GM12878 (cell line): ENCODE measurements at regions not wholly inside any gene's neighbourhood (a gene's known extent, or its start where the extent isn't known, plus 50 kb on each side); places are given as distances from the start of the nearest gene placed in this dataset.

Experiments used
- ATAC-seq: fragments of 200-7000 bp; cut with Tn5 transposase; 3 replicates; pipeline ENCODE4 v1.9.1; 2020; ENCODE audit warnings: mild to moderate bottlenecking, moderate library complexity
- BruUV-seq: library from RNA; stranded (reverse); fragments of 400-500 nt; replicated peaks from 2 replicates; lab custom pipeline; 2021; lab: Mats Ljungman, UMichigan
- CTCF ChIA-PET: fragments of 300-600 bp; sonication (Branson Sonifier 250); formaldehyde crosslinking; extraction: SDS; loops from one replicate; lab custom pipeline; 2021; ENCODE audit warnings: inconsistent platforms; lab: Yijun Ruan, JAX
- POLR2A ChIA-PET: fragments of 350-600 bp; formaldehyde crosslinking; extraction: SDS; loops from one replicate; lab custom pipeline; 2021; ENCODE audit warnings: inconsistent platforms; lab: Charles Lee
- RAD21 ChIA-PET: fragments of 300-600 bp; sonication (Branson Sonifier 250); formaldehyde crosslinking; loops from one replicate; lab custom pipeline; 2023; ENCODE audit warnings: antibody characterized with exemption; ENCODE audit not compliant: unreplicated experiment; lab: Charles Lee
- SMC1A ChIA-PET: fragments of 300-600 bp; sonication (Branson Sonifier 250); formaldehyde crosslinking; loops from one replicate; lab custom pipeline; 2023; ENCODE audit not compliant: unreplicated experiment, uncharacterized antibody; lab: Charles Lee
- DNase-seq: peaks from one replicate; pipeline ENCODE4 v3.0.0-alpha.2; 2011; ENCODE audit warnings: low read depth, low spot score
- FAIRE-seq: peaks from 3 replicates; lab custom pipeline; 2011; peaks lifted over from hg19 to GRCh38; lab: Jason Lieb, UNC
- H2AFZ ChIP-seq: 2 replicates; pipeline ENCODE4 v1.6.0; 2011; ENCODE audit warnings: low read depth, low read length, control low read depth; ENCODE audit not compliant: control insufficient read depth
- H3K27ac ChIP-seq: 2 replicates; pipeline ENCODE4 v1.5.1; 2011; ENCODE audit warnings: control low read depth; ENCODE audit not compliant: control insufficient read depth, insufficient read depth
- H3K27me3 ChIP-seq, 2 experiments: replicated peaks in 1 of 2; 2 replicates each; pipeline versions ENCODE4 v1.6.0 to v1.6.1; 2011; ENCODE audit warnings: low read length in 1 of 2; ENCODE audit not compliant: control insufficient read depth in 2 of 2, insufficient read depth in 2 of 2
- H3K36me3 ChIP-seq, 2 experiments: 2 replicates each; pipeline ENCODE4 v1.5.1; 2011; ENCODE audit warnings: low read length in 1 of 2; ENCODE audit not compliant: control insufficient read depth in 2 of 2, insufficient read depth in 2 of 2
- H3K4me1 ChIP-seq: 2 replicates; pipeline ENCODE4 v1.6.1; 2011; ENCODE audit warnings: mild to moderate bottlenecking, low read length, moderate library complexity, mixed read lengths; ENCODE audit not compliant: control insufficient read depth, insufficient read depth
- H3K4me2 ChIP-seq: 2 replicates; pipeline ENCODE4 v1.6.0; 2011; ENCODE audit warnings: control low read depth; ENCODE audit not compliant: control insufficient read depth, insufficient read depth
- H3K4me3 ChIP-seq: fragments of 200-600 bp; sonication (generic); 2 replicates; pipeline ENCODE4 v1.5.1; 2016
- H3K79me2 ChIP-seq: 2 replicates; pipeline ENCODE4 v1.6.0; 2011; ENCODE audit warnings: low read length; ENCODE audit not compliant: control insufficient read depth, insufficient read depth
- H3K9ac ChIP-seq: 2 replicates; pipeline ENCODE4 v1.8.0; 2011; ENCODE audit warnings: low read length, control low read depth, mixed read lengths; ENCODE audit not compliant: control insufficient read depth, insufficient read depth
- H3K9me3 ChIP-seq: replicated peaks from 3 replicates; pipeline ENCODE4 v1.5.1; 2011; ENCODE audit warnings: mild to moderate bottlenecking, low read length; ENCODE audit not compliant: control insufficient read depth, insufficient read depth
- H4K20me1 ChIP-seq: 2 replicates; pipeline ENCODE4 v1.6.0; 2011; ENCODE audit not compliant: control insufficient read depth, insufficient read depth
- JUND ChIP-seq: IDR thresholded peaks from 2 replicates; pipeline ENCODE4 v1.6.1; 2012; ENCODE audit warnings: low read depth, mild to moderate bottlenecking, low read length, improper control_type of control experiment, moderate library complexity
- KLF5 ChIP-seq: fragments of 450-650 bp; IDR thresholded peaks from 2 replicates; pipeline ENCODE4 v1.6.1; 2014; ENCODE audit warnings: mild to moderate bottlenecking; ENCODE audit not compliant: partially characterized antibody
- NFXL1 ChIP-seq: fragments of 450-650 bp; IDR thresholded peaks from 2 replicates; pipeline ENCODE4 v1.6.1; 2017; ENCODE audit warnings: antibody characterized with exemption, mild to moderate bottlenecking, borderline replicate concordance
- NR2C2 ChIP-seq: IDR thresholded peaks from 2 replicates; pipeline ENCODE4 v1.6.1; 2011; ENCODE audit warnings: borderline replicate concordance, low read depth; ENCODE audit not compliant: control insufficient read depth, insufficient read length
- POLR2AphosphoS5 ChIP-seq: IDR thresholded peaks from 2 replicates; pipeline ENCODE4 v1.6.1; 2011; ENCODE audit warnings: mild to moderate bottlenecking, low read length, inconsistent platforms
- RAD21 ChIP-seq: IDR thresholded peaks from 2 replicates; pipeline ENCODE4 v1.6.1; 2011; ENCODE audit warnings: mild to moderate bottlenecking, low read depth, low read length, moderate library complexity; ENCODE audit not compliant: insufficient read depth
- RFX5 ChIP-seq: IDR thresholded peaks from 2 replicates; pipeline ENCODE4 v1.6.1; 2011; ENCODE audit warnings: low read depth, low read length, improper control_type of control experiment
- RUNX3 ChIP-seq: IDR thresholded peaks from 2 replicates; pipeline ENCODE4 v1.6.1; 2012; ENCODE audit warnings: low read length, inconsistent platforms
- SMARCA5 ChIP-seq: fragments of 450-650 bp; IDR thresholded peaks from 2 replicates; pipeline ENCODE4 v1.6.1; 2017; ENCODE audit warnings: mild to moderate bottlenecking
- TCF12 ChIP-seq: IDR thresholded peaks from 2 replicates; pipeline ENCODE4 v1.6.1; 2011; ENCODE audit warnings: low read depth, mild to moderate bottlenecking, low read length
- WRNIP1 ChIP-seq: IDR thresholded peaks from 2 replicates; pipeline ENCODE4 v1.6.1; 2011; ENCODE audit warnings: low read depth, low read length, improper control_type of control experiment, borderline replicate concordance
- ZBTB11 ChIP-seq: fragments of 450-650 bp; formaldehyde crosslinking; IDR thresholded peaks from 2 replicates; pipeline ENCODE4 v1.5.0; 2022; ENCODE audit warnings: mild to moderate bottlenecking, missing genetic modification characterization
- ZNF207 ChIP-seq: fragments of 450-650 bp; IDR thresholded peaks from 2 replicates; pipeline ENCODE4 v1.6.1; 2014; ENCODE audit warnings: antibody characterized with exemption, mild to moderate bottlenecking, borderline replicate concordance
- WGBS: methylation state at CpG from one replicate; pipeline ENCODE4 v1.1.6; 2016; ENCODE audit warnings: low lambda C conversion rate; ENCODE audit not compliant: insufficient replicate concordance, insufficient coverage; ENCODE audit errors: missing lambda C conversion rate; 5-methylcytosine and 5-hydroxymethylcytosine counted together
- in situ Hi-C: fragments of 300-500 bp; cut with MboI; formaldehyde crosslinking; loops from 9 replicates; pipeline ENCODE4 v1.14.3; 2018; ENCODE audit warnings: mixed read lengths
- intact Hi-C: fragments of 100-400 bp; cut with micrococcal nuclease; formaldehyde crosslinking; loops from one replicate; pipeline ENCODE4 v1.14.2; 2022; ENCODE audit not compliant: unreplicated experiment
- TF ChIP-seq, protein P1 (sequence below): fragments of 450-650 bp; IDR thresholded peaks from 2 replicates; pipeline ENCODE4 v1.6.1; 2017; ENCODE audit warnings: mild to moderate bottlenecking, low read depth, inconsistent platforms; ENCODE audit not compliant: poor library complexity, severe bottlenecking

DNA sequence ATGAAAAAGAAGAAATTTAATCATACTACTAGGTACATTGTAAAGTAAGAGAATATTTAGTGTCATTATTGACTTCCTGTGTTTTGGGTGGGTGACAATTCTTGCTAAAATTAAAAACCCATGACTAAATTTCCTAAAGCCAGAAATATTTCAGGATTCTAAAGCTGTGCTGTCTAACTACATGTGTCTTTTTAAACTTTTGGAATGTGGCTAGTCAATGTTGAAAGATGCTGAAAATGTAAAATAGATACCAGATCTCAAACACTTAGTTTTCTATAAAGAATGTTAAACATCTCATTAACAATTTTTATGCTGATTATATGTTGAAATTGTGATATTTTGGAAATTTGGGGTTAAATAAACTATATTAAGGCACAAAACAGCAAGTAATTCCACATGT, 308.9 kb upstream of the TMCO5A start:
- no peaks in the 10 kb centered on the region for H4K20me1 ChIP-seq
- POLR2A ChIA-PET = no interaction called here
- intact Hi-C loops (no loop called here), in situ Hi-C loops (no loop called here)
- no peak for DNase-seq
- no peaks in the 10 kb centered on the region for H3K27me3 ChIP-seq
- CTCF ChIA-PET = no interaction called here
- no peak for FAIRE-seq
- no peak for TF ChIP-seq ZBTB11 (CRISPR knock-in tag)
- no peak for TF ChIP-seq NFXL1
- TF ChIP-seq RUNX3 = no peak
- no peak for TF ChIP-seq POLR2AphosphoS5
- no peak overlapping the region for H3K9ac ChIP-seq
- SMC1A ChIA-PET = interaction anchor here (1.1 kb wide), 1 partner anchor 10 kb away, joined by 4 read pairs; no protein-coding TSS in a partner anchor
- H3K4me1 ChIP-seq = no peaks in the 10 kb centered on the region
- RAD21 ChIA-PET = no interaction called here
- H3K4me3 ChIP-seq = no peak overlapping the region
- H3K36me3 ChIP-seq = no peaks in the 10 kb centered on the region
- no TSS peak for BruUV-seq
- H3K27ac ChIP-seq = no peak overlapping the region
- no peaks in the 10 kb centered on the region for H3K9me3 ChIP-seq
- H3K79me2 ChIP-seq = no peaks in the 10 kb centered on the region
- no peak for ATAC-seq
- no peak overlapping the region for H3K4me2 ChIP-seq
- no peak overlapping the region for H2AFZ ChIP-seq

- RAD21 ChIA-PET = no interaction called here
- intact Hi-C loops (no loop called here), in situ Hi-C loops (no loop called here)
- Histone ChIP-seq H3K9me3 (no peaks in the 10 kb centered on the region), H3K27ac (no peak overlapping the region), H3K4me1 (no peaks in the 10 kb centered on the region), H3K79me2 (no peaks in the 10 kb centered on the region), H3K36me3 (no peaks in the 10 kb centered on the region), H3K4me3 (no peak overlapping the region), H2AFZ (no peak overlapping the region), H3K27me3 (no peaks in the 10 kb centered on the region), H4K20me1 (no peaks in the 10 kb centered on the region), H3K9ac (no peak overlapping the region), H3K4me2 (no peak overlapping the region)
- POLR2A ChIA-PET = no interaction called here
- SMC1A ChIA-PET = no interaction called here
- FAIRE-seq (no peak), ATAC-seq (no peak), DNase-seq (no peak)
- WGBS = 32% methylated on average over 1 of the region's 1 CpG
- CTCF ChIA-PET = no interaction called here
- BruUV-seq = no TSS peak
- no peak for TF ChIP-seq RAD21
- TF ChIP-seq RFX5 = no peak
- TF ChIP-seq, protein P1, sequence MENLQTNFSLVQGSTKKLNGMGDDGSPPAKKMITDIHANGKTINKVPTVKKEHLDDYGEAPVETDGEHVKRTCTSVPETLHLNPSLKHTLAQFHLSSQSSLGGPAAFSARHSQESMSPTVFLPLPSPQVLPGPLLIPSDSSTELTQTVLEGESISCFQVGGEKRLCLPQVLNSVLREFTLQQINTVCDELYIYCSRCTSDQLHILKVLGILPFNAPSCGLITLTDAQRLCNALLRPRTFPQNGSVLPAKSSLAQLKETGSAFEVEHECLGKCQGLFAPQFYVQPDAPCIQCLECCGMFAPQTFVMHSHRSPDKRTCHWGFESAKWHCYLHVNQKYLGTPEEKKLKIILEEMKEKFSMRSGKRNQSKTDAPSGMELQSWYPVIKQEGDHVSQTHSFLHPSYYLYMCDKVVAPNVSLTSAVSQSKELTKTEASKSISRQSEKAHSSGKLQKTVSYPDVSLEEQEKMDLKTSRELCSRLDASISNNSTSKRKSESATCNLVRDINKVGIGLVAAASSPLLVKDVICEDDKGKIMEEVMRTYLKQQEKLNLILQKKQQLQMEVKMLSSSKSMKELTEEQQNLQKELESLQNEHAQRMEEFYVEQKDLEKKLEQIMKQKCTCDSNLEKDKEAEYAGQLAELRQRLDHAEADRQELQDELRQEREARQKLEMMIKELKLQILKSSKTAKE = no peak
- no peak for TF ChIP-seq TCF12
- no peak for TF ChIP-seq NR2C2
- TF ChIP-seq ZNF207 = no peak
- no peak for TF ChIP-seq WRNIP1
- TF ChIP-seq KLF5 = no peak
- no peak for TF ChIP-seq SMARCA5
- no peak for TF ChIP-seq JUND
Measured at GRCh38 chr15:37628507-37628906, 305.9 kb upstream of the TMCO5A start.
